ENCODE measurements at regions not wholly inside any gene's neighbourhood (a gene's known extent, or its start where the extent isn't known, plus 50 kb on each side); places are given as distances from the start of the nearest gene placed in this dataset.

GRCh38 chr4:13851085-13851940 is 223.8 kb upstream of the BOD1L1 start:
- FAIRE-seq = no peak

GRCh38 chr4:13852411-13852810 is 224.9 kb upstream of the BOD1L1 start:
- FAIRE-seq = no peak

GRCh38 chr4:13856387-13856786 is 228.9 kb upstream of the BOD1L1 start:
- no peak for FAIRE-seq

DNA sequence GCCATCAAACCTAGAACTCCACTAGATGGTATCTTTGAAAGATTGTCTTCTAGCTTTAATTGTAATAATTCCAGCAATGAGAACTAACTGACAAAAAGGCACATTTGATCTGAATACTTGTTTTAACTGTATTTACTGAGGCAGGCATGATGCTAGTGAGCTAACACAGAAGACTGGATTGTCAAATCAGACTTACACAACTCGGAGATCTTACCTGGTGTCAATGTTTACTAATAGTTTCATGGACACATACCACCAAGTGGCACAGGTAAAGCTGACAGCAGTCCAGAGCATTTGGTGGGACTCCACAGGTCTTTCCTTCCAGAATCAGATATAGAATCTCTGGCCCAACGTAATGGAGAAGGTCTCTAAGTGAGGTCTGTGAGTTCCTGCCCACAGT is 229.9 kb upstream of the BOD1L1 start:
- FAIRE-seq = no peak

GRCh38 chr4:13857800-13858199 is 230.3 kb upstream of the BOD1L1 start:
- no peak for FAIRE-seq

- no peak for FAIRE-seq
These were observed 231.9 kb upstream of the BOD1L1 start for GRCh38 chr4:13859423-13859822.

GRCh38 chr4:13860126-13860525 is 232.6 kb upstream of the BOD1L1 start:
- no peak for FAIRE-seq

DNA sequence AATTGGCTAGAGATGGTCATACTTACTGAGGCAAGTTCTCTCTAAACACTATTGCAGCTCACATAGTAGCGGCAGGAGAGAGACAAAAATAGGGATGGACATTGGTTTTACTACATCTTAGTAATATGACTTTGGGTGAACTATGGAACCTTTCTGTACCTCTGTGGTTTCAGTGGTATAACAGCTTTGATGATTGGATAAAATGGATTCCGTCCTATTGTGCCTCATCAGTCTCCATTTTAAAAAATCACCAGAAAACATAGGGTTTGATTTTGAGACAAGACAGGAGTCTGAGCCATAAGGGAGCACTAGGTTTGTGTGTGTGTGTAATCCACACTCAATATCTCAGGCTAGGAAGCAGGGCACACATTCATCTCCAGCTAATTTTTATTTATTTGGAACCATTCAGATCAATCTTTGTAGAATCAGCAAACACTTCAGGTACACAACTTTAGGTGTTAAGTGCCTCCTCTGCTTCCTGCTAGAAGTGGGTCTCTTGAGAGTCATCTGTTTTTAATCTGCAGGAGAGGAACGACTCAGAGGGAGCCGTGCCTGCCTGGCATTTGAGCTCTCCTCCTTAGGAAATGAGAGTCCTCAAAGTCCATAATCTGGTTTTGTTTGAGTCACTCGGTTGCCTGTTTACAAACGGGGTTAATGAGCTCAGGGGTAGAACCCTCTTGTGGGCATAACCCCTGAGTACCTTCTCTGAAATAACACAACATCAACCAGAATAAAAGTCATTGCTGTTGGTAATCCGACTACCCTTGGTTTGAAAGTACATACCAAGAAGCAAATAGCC is 238.5 kb upstream of the BOD1L1 start:
- no peak for FAIRE-seq

DNA sequence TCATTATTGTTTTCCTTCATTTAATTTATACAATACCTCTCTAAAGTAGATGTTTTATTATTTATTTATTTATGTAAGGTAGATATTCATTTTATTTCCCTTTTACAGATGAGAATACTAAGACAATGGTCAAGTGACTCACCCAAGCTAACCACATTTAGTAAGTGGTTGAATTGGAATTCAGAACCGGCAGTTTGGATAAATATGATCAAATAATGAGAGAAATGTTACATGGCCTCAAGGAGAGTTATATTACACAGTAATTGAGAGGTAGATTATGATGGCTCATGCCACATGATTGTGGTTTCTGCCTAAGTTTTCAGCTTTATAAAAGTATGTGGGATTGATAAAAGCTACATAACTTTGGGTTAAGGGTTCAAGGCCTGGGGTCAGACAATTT is 239.4 kb upstream of the BOD1L1 start:
- no peak for FAIRE-seq

DNA sequence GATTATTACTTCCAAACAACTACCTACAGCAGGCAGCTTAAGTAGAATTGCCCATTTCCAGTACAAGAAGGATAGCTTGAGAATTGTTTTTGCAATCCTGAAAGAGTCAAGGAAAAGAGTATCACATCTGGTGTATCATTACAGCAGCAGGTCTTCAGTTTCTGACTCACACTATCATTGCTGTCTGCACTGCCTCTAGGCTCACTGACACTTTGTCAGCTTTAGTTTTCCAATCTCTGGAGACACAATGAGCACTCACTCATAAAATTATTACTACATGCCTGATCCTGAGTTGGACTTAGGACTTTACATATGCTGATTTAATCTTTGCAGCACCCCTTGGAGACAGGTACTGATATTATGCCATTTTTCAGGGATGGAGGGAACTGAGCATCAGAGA is 244.6 kb upstream of the BOD1L1 start:
- no peak for FAIRE-seq

- no peak for FAIRE-seq
These were observed 245.4 kb upstream of the BOD1L1 start for GRCh38 chr4:13872955-13873354.

GRCh38 chr4:13875181-13875580 is 247.7 kb upstream of the BOD1L1 start:
- no peak for FAIRE-seq

GRCh38 chr4:13876131-13876530 is 248.6 kb upstream of the BOD1L1 start:
- FAIRE-seq = no peak

- no peak for FAIRE-seq
These were observed 249.4 kb upstream of the BOD1L1 start for GRCh38 chr4:13876940-13877339.

GRCh38 chr4:13877626-13878025 is 250.1 kb upstream of the BOD1L1 start:
- FAIRE-seq = no peak

- FAIRE-seq = no peak
These were observed 254.4 kb upstream of the BOD1L1 start for GRCh38 chr4:13881892-13882291.

DNA sequence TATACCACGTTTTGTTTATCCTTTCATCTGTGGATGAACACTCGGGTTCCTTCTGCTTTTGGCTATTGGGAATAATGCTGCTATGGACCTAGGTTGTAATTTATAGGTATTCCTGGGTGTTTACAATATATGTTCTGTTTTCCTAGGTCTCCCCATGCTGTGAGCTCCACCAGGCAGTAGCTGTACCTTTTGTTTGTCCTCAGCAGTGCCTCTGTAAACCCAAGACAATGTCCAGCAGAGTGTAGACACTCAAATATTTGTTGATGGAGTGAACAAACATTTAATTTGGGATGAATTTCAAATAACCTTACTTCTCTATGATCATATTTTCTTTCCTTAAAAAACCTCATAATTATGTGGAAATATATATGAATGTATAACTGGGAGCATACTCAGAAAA is 259.5 kb upstream of the BOD1L1 start:
- no peak for FAIRE-seq

DNA sequence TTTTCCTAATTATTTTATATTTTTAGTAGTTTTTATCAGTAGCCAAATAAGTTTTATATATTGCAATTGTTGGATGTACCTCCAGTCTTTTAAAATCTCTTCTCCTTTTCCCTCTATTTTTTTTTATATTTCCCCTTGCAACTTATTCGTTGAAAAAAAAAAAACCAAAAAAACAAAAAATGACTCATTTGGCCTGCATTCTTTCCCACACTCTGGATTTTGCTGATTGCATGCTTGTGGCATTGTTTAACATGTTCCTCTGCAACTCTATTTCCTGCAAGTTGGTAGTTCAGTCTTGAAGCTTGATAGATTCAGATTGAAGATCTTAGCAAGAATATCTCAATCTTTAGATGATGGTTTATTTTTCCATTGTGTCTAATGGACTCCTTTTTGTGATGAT is 260.6 kb upstream of the BOD1L1 start:
- no peak for FAIRE-seq

- no peak for FAIRE-seq
These were observed 264.0 kb upstream of the BOD1L1 start for GRCh38 chr4:13891544-13891939.

DNA sequence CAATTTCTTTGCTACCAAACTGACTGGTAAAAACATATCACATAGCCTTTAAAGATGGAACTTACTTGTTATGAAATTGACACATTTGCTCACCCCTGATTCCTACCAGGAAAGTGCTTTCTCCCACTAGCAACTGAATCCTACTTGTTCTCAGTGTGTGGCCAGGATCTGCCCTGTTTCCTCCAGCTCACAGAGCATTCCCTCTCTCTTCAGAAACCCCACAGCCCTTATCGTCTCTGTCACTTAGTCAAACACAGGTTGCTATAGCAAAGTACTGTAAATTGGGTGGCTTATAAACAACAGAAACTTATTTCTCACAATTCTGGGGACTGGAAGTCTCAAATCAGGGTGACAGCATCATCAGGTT is 265.2 kb upstream of the BOD1L1 start:
- no peak for FAIRE-seq

DNA sequence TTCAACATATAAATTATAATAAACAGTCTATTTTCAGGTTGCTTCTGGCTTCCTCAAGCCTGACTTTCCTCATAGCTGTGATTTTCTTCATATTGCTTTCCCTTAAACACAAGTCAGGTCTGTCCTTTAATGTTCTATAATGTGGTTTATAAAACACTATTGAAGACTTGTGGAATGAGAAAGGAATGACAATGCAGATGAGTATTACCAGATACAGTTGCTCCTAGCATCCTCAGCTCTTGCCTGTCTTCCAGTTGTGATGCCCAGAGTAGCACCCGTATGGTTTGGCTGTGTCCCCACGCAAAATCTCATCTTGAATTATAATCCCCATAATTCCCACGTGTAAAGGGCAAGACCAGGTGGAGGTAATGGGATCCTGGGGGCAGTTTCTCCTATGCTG is 265.7 kb upstream of the BOD1L1 start:
- no peak for FAIRE-seq

DNA sequence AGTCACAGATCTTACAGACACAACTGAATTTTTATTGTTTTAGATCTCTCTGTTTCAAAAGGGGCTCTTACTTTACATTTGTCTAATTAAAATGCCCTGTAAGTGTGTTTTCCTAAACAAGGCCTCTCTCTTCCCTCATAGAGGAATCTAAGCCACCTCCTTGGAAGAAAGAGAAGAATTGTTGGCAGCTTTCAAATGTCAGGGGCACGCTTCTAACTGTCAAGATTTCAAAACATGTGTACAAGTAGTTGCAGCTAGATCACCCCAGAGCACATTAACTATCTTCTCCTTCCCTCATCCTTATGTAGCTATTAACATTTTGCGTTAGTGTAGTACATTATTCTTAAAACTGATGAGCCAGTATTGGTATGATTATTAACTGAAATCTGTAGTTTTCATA is 266.5 kb upstream of the BOD1L1 start:
- FAIRE-seq = no peak

- no peak for FAIRE-seq
These were observed 273.3 kb upstream of the BOD1L1 start for GRCh38 chr4:13900780-13901179.

DNA sequence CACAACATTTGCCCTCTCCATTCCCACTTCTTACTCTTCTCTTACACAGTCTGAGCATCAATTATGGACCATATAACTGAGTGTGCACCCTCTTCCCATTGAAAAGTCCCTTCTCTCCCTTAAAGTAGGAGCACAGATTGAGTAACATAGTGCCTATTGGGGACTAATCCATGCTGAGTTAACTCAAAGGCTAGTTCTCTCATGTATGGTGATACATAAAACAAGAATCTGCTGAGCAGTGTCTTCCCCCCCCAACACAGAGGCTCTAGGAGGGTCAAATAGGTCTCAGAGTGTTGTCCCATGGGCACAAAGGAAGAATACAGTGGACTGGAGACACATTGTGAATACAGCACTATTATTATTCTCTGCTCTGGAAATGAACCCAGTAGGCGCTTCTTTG is 274.6 kb upstream of the BOD1L1 start:
- no peak for FAIRE-seq

Data from colon (tissue), 2 donors.